HG03558 (cell line): ENCODE measurements at regions not wholly inside any gene's neighbourhood (a gene's known extent, or its start where the extent isn't known, plus 50 kb on each side); places are given as distances from the start of the nearest gene placed in this dataset.

ENCODE experiments used
- ATAC-seq: cut with Tn5 transposase; IDR thresholded peaks from one replicate; pipeline ENCODE4 v1.9.1; 2021; ENCODE audit warnings: moderate number of reproducible peaks; ENCODE audit not compliant: unreplicated experiment; ENCODE audit errors: extremely low read depth

DNA sequence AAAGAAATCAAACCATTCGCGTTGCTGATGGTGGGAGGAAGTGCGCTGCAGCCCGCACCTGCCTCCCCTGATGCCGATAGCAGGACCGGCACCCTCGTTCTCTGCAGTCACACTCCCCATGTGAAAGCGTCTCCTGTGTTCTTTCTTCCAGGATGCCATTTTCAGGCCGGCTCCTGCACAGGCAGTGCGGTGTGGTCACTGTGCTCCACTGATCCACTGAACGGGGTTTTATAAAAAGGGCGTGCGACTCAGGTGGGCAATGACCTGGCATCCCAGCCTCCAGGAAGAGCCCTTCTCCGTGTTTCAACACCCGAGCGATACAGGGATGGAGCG is 88.3 kb upstream of the SNTG2 start:
- ATAC-seq = no peak

DNA sequence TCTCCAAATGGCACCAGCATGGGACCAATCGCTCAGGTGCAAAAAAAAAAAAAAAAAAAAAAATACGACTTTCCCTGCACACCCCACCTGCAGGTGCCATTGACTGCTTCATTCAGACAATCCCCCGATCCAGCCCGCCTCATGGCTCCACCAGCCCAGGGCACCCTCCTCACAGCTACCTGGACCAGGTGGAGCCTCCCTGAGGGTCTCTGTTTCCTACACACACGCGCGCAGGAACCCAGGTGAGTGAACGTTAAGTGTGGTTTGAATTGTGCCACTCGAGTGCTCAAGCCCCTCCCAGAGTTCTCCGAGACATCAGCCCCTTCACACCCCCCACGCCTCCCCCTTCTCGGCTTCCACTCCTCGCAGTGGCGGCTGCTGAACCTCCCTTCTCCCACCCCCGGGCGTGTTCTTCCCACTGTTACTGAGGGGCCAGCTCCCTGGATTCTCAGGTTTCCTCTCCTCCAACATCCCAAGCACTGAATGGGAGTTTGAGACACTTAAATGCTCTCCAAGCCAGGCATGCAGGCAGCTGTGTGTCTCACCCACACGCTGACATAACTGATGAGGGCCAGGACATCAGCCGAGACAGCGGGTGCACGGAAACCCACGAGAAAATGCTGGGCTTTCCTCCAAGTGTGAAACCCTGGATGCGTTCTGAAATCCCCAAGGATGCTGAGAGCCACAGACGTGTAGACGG is 88.8 kb upstream of the SNTG2 start:
- ATAC-seq = no peak

GRCh38 chr2:860259-860855 is 90.3 kb upstream of the SNTG2 start:
- ATAC-seq = no peak

- no peak for ATAC-seq
These were observed 92.0 kb upstream of the SNTG2 start for GRCh38 chr2:858646-859045.

DNA sequence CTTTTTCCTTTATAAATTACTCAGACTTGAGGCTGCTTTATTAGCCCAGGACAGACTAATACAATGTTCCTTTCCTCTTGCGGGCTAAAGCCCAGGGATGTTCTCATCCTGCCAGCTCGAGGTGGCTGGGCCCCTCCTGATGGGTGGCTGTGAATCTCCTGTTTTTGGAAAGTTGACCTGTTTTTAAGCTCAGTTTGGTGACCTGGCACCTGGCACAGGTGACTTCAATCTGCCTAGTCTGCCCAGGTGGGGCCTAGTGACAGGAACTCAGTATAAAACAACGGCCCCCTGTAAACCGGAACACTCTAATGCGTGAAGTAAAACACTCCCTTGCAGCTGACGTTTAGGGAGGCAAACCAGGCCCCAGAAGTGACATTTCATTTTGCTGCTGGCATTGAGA is 92.7 kb upstream of the SNTG2 start:
- ATAC-seq = no peak

DNA sequence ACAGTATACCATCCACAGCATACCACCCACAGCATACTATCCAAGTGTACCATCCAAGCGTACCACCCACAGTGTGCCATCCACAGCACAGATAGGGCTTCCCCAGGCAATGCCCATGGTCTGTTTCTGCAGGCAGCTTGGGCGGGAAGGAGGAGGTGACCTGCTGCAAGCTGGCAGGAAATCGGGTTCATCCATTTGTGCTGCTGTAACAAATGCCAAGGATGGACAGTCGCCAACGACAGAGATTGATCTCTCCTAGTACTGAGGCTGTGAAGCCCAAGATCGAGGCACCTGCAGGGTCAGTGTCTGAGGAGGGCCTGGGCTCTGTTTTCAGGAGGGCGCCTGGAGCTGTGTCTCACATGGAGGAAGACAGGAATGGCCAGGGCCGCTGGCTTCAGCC is 93.6 kb upstream of the SNTG2 start:
- ATAC-seq = no peak

DNA sequence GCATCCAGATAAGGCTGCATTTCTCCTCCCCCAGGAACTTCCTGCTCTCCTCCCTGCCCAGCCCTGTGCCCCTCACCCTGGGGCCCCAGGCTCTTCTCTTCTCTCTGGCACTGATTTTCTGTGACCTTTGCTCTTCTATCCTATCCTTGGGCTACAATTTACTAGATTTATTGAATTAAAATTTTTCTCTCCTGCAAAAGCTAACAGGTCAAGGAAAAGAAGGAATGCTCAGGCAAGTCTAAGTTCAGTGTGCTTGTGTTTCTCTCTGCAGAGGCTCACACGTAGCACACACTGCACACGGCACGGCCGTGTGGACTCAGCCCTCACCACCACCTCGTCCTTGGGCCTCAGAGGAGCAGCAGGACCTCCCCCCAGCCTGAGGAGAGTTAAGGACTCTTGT is 94.2 kb upstream of the SNTG2 start:
- ATAC-seq = no peak

DNA sequence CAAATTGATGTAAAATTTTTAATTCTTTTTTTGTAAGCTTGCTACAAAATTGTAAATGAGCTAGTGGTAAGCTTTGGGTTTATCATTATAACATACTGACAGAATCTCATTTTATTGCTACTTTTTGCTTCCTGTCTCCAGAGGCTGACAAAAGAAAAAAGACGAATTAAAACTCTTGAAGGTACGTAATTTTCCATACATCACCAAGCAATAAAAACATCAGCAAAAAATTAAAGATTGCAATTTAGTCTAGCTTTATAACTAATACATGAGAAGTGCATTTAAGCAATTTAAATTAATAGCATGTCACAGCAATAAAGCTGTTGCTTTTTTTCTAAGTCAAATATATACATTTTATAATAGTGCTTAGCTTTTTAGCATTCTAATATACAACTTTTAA is 94.6 kb upstream of the SNTG2 start:
- no peak for ATAC-seq

DNA sequence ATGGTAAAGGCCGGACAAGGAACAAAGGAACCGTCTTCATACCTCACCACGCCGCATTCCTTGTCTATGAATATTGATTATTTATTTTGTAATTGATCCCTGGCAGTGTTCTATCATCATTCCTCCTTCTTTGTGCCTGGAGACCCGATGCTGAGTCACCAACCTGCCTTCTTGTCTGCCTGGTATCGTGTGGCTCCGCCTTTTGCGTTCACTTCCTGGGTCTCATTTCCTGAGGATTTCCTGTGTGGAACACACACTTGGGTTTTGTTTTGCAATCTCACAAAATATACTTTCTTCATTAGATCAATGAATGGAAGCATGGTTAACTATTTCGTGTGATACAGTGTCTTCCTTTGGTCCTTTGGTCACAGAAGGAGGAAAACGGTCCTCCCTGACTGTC is 95.5 kb upstream of the SNTG2 start:
- ATAC-seq = no peak

DNA sequence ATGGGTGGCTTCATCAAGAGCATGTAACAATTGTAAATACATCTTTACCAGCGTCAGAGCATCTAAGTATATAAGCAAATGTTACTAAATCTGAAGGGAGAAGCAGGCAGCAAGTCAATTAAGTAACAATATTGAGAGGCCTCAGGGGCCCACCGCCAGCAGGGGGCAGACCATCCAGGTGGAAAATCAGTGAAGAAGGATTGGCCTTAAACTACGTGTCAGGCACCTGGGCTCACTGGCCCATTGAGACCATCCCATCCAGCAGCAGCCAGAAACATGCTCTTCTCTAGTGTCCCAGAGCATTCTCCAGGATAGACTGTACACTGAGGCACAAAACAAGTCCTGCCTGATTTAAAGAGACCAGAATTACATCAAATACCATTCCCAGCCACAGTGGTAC is 96.2 kb upstream of the SNTG2 start:
- ATAC-seq = no peak

DNA sequence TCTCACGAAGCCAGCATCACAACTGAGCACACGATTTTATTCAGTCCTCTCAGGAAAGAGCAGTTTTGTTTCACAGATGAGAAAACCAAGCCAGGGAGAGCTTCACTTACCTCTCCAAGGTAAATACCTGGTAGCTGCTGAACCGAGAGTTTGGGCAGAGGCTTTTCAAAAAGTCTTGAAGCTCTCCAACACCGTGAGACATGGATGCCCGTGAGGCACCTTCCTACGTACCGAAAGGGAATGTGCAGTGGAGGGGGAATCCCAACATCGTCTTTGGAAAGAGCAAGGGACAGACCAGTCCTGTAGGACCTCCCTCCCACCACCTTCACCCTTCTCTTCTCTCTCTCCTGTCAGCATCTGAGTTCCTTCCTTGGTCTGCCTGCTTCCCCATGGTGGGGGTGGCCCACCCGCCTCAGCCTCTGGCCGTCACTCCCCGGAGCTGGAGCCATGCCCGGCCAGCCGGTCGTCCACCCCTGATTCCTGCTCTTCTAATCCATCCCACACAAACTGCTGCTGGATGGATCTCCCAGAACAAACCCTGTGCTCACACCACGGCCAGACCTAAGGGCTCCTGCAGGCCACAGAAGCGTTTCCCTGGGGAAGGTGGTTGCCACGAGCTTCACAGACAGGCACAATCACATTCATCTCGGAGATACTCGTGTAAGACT is 97.3 kb upstream of the SNTG2 start:
- no peak for ATAC-seq

GRCh38 chr2:852168-852567 is 98.5 kb upstream of the SNTG2 start:
- no peak for ATAC-seq

GRCh38 chr2:851680-852079 is 99.0 kb upstream of the SNTG2 start:
- no peak for ATAC-seq

GRCh38 chr2:851078-851477 is 99.6 kb upstream of the SNTG2 start:
- ATAC-seq = no peak

GRCh38 chr2:850429-850828 is 100.2 kb upstream of the SNTG2 start:
- ATAC-seq = no peak

- ATAC-seq = no peak
These were observed 102.5 kb upstream of the SNTG2 start for GRCh38 chr2:848099-848498.

- no peak for ATAC-seq
These were observed 103.0 kb upstream of the SNTG2 start for GRCh38 chr2:847669-848068.

DNA sequence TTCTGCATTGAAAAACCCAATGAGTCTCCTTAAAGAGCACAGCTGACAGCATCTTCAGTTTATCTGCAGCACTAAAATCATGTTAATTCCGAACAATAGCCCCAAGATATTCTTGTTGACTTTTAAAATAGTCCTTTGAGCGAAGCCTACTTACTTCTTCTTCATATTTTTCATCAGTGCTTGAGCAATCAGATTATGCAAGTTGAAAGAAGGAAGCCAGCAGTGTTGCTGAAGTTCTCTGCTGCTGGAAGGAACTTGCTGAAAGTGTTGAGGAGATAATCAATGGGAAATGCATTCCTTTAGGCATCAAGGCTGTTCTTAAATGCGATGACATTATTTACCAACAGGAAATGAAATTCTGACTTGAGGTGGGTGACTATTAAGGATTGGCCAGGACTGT is 105.9 kb upstream of the SNTG2 start:
- ATAC-seq = no peak

DNA sequence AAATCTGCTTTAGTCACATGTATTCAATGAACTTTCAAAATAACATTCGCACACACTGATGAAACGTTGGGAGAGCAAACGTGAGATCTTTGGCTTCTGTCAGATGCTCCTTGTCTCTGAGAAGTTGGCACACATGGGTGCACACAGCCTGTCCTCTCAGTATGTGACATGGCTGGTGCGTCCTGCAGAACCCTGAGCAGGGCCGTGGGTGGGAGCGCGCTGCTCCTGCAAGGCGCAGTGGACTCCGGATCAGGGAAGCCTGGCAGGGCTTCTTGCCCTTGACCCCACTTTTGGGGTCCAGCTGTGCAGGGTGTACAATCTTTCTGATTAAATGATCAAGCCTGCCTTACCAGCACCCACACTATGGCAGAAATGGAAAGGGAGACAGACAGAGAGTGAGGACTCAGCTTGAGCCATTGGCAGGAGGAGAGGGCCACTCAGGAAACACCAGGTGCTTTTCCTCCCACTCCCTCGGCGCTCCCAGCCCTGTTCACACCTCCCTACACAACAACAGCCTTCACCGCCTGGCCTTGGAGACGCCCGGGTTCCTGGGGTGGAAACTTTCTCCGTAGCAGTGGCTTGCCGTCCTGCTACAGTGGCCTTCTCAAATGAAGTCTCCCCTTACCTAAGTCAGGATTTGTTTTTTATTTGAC is 108.4 kb upstream of the SNTG2 start:
- no peak for ATAC-seq

DNA sequence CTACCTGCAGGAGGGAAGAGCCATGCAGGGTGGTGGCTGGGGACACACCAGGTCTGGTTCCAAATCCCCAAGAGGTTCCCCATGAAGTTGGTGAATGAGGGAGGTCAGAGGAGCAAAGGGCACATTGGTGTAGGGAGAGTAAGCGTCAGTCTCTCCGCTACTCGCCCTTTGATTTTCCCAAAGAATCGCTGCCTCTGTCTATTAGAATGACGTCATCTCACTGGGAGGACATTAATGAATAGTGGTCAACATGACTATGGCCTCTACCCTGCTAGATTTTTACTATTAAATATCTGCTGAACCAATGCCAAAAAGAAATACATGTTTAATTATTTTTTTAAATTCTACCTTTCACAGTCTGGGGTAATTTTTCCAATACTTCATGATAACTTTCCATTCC is 109.6 kb upstream of the SNTG2 start:
- ATAC-seq = no peak

- no peak for ATAC-seq
These were observed 116.4 kb upstream of the SNTG2 start for GRCh38 chr2:834233-834632.

- no peak for ATAC-seq
These were observed 117.5 kb upstream of the SNTG2 start for GRCh38 chr2:833180-833579.
